ENCODE measurements at regions not wholly inside any gene's neighbourhood (a gene's known extent, or its start where the extent isn't known, plus 50 kb on each side); places are given as distances from the start of the nearest gene placed in this dataset.
"Not testable (repeated sequence)": the region's sequence is repeated elsewhere in the genome, so short reads cannot be mapped to it uniquely, and the experiment has no call there.

GRCh38 chr3:28156599-28156998 lies 84.8 kb upstream of the CMC1 start:
- DNase-seq, result not testable (repeated sequence)

GRCh38 chr3:28171962-28172361 lies 69.5 kb upstream of the CMC1 start:
- no peak for DNase-seq

- DNase-seq, result no peak
Measured at GRCh38 chr3:28172748-28173147, 68.7 kb upstream of the CMC1 start.

GRCh38 chr3:28173836-28174235 lies 67.6 kb upstream of the CMC1 start:
- no peak for DNase-seq

- DNase-seq, result no peak
Measured at GRCh38 chr3:28186748-28187147, 54.7 kb upstream of the CMC1 start.

GRCh38 chr3:28188686-28189085 lies 52.7 kb upstream of the CMC1 start:
- no peak for DNase-seq

GRCh38 chr3:28191363-28191762 lies 50.1 kb upstream of the CMC1 start:
- no peak for DNase-seq
